Kasumi-1 (cell line): ENCODE measurements at regions not wholly inside any gene's neighbourhood (a gene's known extent, or its start where the extent isn't known, plus 50 kb on each side); places are given as distances from the start of the nearest gene placed in this dataset.

ENCODE experiments used
- DNase-seq, 2 experiments: peaks; one replicate each; lab custom pipeline; 2025; lab: John Stamatoyannopoulos, UW

DNA sequence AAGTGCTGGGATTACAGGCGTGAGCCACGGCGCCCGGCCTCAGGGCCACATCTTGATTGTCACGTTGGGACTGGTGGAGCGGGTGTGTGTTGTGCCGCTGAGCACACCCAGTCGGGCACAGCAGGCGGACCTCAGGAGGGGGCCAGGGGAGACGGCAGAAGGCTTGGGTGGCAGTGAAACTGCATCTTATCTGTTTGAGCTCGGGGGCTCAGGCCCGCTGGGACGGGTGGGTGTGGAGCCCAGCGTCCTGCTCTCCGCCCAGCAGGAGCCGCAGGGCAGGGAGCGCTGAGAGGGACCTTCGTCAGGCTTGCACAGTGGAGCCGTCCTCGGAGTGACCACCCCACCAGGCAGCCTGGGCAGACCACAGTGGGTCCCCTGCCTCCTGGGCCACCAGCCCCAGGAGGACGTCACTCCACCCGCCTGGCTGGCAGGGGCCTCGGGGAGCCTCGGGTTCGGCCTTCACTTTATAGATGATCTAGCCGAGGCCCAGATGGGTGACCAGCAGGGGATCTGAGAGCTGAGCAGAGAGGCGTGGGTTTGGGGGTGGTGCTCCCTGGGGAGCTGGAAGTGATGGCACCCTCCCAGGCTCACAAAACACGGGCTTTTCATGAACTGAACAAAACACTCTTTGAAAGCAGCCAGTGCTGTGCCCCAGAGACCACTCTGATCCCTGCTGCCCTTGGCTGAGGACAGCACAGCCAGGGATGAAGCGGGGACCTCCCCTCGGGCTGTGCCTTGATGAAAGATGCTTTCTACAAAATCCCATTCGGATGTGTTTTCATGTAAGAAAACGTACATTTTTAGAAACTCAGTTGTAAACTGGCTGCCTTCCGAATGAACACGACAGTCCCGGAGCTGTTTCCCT lies 181.1 kb downstream of the SEC14L1 start:
- DNase-seq = no peak

DNA sequence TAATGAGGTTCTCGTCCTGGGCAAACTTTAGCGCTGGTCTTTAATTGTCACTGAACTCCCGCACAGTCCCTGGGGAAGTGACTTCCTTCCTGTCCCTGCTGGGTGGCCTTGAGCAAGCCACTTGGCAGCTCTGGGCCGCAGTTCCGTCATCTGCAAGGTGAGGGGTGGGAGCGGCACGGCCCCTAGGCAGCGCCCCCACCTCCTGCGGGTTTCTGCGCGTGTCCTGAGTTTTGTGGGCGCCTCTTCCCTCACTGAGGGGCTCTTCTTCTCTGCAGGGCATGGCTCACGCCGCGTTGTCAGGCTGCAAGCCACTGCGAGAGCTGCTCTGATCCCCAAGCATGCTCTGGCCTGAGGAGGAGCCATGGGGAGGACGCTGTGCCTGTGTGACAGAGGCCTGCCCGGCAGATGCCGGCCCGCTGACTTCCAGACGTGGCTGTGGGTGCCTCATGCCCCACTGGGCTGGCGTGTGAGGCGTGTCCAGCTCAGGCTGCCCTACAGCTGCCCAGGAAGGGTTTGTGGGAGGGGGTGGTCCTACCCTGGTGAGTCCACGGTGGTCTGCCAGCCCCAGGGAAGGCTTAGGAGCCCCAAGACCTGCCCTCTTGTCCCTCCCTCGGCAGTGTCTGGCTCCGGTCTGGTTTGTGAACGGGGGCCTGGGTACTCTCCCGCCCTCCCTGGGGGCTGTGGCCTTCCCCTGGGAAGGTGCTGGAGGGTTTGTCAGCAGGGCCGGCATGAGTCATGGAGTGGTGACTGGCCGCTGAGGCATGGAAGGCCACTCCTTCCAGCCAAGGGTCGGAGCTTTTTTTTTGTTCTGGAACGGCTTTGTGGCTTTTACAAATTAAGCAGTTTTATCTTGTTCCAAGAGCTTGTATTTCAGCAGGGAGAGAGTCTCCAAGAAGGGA lies 182.0 kb downstream of the SEC14L1 start:
- peak; percentile 82 to 83 for DNase-seq

DNA sequence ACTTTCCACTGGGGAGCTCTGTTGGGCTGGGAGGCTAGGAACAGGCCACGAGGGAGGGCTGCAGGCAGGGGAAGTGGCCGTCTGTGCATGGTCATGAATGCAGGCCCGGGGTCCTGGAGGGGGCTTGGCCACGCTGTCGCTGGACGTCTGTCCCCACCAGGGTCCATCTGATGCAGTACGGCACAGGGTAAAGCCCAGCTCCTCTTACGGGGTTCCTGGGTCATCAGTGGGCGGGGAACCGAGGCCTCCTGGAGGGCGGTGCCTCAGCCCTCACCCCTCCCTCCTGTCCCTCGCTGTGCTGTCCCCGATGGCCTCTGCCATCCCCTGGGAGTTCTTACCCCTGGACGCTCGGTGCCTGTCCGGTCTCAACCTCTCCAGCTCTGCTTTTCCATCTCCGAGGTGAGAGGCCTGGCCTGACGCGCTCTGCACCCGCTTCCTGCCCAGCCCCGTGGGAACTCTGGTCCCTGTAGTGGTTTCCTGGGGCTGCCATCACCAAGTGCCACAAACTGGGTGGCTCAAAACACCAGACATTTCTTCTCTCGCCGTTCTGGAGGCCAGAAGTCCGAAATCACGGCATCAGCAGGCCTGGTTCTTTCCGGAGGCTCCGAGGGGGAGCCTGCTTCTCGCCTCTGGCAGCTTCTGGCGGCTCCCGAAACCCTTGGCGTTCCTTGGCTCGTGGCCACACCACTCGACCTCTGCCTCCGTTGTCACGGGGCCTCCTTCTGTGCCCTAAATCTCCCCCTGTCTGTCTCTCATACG lies 182.8 kb downstream of the SEC14L1 start:
- no peak for DNase-seq

DNA sequence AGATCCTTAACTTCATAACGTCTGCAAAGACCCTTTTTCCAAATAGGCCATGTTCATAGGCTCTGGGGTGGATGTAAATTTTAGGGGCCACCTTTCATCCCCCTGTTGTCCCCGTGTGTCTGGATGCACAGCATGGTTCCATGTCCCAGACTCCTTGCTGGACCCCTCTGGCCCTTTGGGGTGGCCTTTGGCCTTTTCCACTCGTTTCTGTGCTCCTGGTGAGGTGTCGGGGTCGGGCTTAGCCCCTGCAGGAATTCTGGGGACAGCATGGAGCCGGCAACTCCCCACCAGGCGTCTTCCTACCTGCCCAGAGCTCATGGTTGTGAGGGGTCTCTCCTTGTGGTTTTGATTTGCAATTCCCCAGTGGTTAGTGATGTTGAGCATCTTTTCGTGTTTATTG lies 183.5 kb downstream of the SEC14L1 start:
- DNase-seq = no peak

DNA sequence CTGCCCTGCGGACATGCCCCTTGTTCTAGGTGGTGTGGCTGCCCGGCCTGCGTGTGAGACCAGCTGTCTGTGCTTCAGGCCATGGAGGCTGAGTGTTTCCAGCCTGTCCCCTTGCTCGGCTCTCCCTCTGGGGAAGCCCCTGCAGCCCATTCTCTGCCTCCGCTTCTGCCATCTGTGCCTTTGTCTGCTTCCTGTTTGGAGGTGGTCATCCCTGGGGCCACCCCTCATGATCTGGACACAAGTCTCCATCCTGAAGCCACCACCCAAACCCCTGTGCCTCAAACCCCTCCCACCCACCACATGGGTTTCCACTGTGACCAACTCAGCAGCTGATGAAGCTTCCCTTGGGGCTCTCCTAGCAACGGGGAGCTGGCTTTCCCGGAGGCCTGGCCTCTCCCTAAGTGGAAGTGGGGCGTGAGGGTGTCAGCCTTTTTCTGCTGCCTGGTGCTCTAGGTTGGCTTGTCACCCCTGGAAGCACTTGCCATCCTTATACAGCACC lies 184.9 kb downstream of the SEC14L1 start:
- no peak for DNase-seq

DNA sequence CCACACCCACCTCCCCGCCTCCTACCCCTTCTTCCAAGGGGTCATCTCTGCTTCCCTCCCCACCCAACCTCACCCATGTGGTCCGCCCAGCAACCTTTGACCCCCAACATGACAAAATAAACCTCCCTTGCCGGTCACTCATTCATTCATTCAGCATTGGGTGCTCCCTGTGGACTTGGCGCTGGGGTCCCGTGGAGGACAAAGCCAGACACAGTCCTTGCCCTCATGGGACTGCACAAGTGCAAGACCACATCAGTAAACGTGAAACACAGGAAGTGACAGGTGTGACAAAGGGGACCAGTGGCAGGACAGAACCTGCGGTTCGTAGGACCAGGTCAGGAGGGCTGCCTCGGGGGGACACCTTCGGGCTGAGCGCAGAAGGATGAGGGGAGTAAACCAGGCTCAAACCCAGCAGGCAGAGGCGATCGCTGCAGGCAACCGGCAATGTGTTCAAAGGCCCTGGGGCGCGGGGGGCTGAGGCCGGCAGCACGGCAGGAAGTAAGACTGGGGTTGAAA lies 185.4 kb downstream of the SEC14L1 start:
- no peak for DNase-seq

DNA sequence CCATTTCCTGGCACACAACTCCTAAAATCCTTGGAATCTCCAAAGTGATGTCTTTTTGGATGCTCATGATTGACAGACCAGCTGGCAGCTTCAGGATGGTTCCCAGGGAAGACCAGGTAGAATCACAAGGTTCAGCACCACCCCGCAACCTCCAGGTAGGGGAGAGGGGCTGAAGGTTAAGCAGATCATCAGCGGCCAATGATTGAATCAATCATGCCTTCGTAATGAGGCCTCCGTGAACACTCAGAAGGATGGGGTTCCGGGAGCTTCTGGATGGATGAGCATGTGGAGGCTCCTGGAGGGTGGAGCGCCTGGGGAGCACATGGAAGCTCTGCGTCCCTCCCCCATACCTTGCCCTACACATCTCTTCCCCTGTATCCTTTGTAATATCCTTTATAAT lies 185.9 kb downstream of the SEC14L1 start:
- DNase-seq = no peak

DNA sequence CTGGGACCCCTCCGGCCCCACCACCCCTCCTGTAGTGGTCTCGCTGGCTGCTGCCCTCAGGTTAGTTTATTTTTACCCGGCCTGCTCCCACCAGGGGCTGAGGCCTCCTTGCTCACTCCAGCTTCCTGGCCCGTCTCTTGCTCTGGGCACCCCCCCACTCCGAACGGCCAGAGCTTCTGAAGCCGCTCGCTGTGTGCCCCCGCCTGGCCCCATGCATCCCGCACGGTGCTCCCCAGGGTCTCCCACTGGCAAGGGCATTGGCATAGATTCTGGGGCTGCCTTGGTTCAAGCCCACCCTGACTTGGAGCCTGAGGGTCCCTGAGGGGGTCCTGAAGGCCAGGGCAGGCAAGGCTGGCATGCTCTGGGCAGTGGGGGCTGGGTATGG lies 186.4 kb downstream of the SEC14L1 start:
- no peak for DNase-seq

DNA sequence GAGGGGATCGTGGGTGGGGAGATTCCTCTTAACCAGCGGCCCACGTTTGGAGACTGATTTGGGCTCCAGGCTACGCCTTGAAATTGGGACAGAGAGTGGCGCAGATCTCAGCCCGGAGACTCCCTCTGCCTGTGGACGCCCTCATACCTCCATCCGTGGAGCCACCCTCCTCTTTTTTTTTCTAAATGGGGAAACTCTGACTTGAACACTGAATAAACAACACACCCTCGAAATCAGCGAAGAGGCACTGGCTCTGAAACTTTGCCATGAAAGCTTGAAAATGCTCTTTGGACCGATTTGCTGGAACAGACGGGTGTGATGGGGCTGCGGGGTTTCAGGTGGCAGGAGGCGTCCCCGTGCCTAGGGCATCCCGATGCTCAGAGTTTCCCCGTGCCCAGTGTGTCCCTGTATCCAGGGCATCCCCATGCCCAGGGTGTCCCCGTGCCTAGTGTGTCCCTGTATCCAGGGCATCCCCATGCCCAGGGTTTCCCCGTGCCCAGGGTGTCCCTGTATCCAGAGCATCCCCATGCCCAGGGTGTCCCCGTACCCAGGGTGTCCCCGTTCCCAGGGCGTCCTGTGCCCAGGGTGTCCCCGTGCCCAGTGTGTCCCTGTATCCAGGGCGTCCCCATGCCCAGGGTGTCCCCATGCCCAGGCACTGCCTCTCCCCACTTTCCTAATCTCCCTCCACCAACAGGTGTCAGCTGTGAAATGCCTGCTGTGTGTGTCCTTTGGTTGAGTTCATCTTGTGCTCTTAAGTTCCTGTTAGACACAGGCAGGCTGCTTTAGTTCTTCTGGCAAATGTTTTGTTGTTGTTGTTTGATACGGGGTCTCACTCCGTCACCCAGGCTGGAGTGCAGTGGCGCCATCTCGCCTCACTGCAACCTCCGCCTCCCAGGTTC lies 187.0 kb downstream of the SEC14L1 start:
- no peak for DNase-seq

DNA sequence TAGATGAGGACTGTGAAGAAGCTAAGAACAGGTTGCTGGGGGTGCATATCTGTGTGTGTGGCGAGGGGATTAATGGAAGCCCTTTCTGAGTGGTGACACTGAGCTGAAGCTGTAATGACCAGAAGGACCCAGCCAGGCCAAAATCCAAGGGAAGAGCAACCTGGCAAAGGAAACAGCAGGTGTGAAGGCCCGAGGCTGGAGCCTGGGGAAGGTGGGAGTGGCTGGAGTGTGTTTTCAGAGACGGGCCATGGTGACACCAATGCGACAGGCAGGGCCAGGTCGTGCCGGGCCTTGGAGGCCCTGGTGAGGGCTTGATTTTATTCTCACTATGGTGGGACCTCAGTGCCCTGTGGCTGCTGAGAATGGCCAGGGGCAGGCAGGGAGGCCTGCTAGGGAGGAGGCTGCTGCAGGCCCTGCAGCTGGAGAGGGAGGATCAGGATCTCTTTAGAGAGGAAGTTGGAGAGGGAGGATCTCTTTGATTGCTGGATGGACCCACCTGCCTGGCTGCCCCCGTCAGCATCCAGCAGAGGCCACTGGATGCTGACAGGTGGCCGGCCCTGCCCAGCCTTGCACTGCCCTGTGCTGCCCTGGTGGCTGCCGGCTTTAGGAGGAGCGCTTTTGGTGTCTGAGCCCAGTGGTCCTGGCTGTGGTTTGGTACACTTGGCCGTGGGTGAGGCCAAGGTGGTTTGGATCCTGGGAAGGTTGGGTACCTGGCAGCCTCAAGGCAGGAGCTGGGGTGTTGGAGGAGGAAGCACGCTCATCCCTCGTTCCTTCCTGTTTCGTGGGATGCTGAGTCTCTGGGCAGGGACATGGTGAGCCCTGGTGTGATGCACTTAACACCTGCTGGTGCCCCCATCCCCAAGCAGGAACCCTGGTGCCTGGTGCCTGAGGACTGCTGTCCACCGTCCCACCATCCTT lies 188.3 kb downstream of the SEC14L1 start:
- DNase-seq = no peak

DNA sequence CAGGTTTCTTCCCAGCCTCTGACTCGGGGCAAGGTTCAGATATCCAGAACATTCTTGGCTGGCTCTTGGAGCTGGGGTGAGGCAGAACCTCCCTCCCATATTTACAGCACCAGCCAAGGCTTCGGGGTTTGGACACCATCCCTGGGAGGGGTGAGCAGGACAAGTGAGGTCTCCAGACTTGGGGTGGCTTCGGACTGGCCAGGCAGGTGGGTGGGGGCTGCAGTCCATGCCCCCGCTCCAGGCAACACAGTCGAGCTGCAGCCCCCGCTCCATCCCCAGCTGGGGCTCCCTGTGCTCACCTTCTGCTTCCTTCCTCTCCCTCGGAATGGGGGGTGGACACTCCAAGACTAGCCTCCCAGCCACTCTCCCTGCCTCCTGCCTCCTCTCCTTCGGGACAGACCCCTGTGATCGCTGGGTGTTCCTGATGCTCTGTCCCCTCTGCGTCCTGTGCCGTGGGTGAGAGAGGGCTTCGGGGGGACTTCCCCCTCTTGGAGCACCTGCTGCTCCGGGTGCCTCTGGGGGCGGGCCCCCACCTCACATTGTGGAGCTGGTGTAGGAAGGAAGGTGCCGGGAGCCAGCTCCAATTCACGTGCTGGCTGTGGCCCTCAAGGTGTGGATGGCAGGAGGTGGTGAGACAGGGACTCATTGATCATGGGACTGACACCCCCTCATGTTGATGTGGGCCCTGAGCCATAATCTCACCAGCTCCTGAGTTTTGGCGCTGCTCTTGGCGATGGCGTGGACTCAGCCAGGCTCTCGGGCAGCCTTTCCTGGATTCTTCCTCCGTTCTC lies 189.2 kb downstream of the SEC14L1 start:
- DNase-seq = no peak

DNA sequence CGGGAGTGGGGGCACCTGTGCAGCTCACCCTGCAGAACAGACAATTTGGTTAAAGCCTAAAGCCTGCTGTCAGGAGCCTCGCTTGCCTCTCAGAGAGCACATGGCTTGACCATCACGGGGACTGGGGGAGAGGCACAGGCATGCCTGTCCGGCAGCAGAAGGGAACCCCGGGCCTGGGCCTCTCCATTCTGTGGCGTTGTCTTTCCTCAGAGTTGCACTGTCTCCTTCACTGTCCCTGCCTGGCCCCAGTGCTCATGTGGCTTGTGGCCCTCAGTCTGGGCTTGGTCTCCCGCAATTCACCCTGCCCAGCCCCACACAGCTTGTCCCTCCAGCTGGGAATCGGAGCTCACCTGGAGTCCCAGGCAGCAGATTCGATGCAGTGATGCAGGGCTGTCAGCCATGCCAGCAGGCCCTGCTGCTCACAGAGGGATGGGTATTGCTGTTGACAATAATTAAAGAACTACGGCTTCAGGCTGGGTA lies 189.9 kb downstream of the SEC14L1 start:
- DNase-seq = no peak

DNA sequence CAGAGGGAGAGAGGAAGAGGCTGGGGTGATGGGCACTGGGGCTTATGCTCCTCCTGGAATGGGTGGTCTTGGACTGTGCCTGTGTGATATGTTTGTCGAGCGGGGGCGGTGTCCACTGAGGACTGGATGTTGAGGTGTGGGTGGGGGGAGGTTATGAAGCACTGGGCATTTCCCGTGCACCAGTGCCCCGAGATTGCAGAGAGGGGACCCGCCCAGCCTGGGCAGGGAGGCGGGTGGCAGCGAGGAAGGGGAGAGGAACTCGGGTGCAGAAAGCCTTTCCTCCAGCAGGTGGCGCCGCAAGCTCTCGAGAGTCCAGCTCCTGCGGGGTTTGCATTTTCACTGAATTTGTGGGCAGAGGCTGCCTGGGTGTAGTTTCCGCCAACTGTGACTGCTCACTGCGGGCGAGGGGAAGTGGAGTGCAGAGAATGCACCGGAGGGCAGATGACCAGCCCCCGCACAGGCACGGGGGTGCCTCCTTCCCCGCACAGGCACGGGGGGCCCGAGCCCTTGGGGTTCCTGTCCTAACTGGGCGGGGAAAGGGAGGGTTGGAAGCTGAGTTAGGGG lies 190.6 kb downstream of the SEC14L1 start:
- DNase-seq = peak; percentile 93 to 96

DNA sequence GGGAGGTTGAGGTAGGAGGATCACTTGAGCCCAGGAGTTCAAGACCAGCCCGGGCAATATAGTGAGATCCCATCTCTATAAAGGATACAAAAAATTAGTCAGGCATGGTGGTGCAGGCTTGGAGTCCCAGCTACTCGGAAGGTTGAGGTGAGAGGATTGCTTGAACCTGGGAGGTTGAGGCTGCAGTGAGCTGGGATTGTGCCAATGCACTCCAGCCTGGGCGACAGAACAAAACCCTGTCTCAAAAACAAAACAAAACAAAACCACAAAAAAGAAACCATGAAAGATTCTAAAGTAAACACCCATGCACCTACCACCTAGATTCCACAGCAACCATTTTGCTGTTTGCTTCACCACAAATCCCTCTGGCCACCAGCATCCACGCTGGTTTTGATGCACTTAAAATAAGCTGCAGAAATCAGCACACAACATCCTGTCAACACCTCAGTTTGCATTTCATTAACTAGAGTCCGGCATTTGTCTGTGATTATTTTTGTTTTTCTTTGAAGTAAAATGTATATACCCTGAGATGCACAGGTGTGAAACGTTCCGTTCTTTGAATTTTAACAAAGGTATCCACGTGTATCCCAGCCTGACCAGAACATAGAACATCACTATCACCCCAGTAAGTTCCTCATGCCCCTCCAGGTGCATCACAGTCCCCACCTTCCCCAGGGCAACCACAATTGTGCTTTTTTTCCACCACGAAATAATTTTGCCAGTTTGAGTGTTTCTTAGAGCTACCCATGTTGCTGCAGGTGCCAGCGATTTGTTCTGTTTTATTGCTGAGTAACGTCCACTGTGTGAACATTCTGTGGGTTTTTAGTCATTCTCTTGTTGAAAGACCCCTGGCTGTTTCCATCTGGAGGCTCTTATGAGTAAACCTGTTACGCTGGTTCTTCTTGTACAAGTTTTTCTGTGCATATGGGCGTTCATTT lies 191.5 kb downstream of the SEC14L1 start:
- no peak for DNase-seq

DNA sequence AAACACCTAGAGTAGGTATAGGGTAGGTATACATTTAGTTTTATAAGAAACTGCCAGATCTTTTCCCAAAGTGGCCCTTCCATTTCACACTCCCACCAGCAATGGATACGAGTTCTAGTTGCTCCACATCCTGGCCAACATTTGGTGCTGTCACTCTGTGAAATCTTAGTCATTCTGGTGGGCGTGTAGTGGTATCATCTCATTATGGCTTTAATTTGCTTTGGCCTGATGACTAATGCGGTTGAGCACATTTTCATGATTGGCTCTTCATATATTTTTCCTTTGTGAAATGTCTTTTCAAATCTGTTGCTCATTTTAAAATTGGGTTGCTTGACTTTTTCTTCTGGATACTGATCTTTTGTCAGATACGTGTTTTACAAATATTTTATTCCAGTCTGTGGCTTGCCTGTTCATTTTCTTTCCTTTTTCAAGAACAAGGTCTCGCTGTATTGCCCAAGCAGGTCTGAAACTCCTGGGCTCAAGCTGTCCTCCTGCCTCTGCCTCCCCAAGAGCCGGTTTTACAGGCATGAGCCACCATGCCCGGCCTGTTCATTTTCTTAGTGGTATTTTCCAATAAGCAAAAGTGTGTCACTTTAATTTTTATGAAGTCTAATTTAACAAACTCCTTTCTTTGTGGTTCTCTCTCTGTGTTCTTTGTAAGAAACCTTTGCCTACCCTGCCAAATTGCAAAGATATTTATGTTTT lies 192.4 kb downstream of the SEC14L1 start:
- DNase-seq = no peak

DNA sequence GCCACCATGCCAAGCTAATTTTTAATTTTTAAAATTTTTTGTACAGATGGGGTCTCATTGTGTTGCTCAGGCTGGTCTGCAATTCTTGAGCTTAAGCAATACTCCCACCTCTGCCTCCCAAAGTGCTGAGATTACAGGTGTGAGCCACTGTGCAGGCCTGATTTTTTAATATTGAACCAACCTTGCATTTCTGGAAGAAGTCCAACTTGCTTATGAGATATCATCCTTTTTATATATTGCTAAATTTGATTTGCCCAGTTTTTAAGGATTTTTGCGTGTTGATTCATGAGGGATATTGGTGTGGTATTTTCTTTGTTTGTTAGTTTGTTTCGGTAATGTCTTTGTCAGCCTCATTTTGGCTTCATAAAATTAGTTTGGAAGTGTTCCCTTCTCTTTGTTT lies 196.4 kb downstream of the SEC14L1 start:
- DNase-seq = no peak

DNA sequence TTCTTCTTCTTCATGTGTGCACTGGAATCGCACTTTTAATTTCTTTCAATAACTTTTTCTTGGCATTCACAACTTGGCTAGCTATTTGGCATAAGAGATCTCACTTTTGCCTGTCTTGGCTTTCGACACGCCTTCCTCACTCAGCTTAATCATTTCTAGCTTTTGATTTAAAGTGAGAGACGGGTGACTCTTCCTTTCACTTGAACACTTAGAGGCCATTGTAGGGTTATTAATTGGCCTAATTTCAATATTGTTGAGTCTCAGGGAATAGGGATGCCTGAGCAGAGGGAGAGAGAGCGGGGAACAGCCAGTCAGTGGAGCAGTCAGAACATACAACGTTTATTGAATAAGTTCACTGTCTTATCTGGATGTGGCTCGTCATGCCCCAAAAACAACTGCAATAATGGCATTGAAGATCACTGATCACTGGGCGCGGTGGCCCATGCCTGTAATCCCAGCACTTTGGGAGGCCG lies 200.3 kb downstream of the SEC14L1 start:
- DNase-seq = no peak
